NB4 (cell line): ENCODE measurements at regions not wholly inside any gene's neighbourhood (a gene's known extent, or its start where the extent isn't known, plus 50 kb on each side); places are given as distances from the start of the nearest gene placed in this dataset.

Experiments
- DNase-seq: peaks from one replicate; pipeline ENCODE4 v3.0.0; 2010; ENCODE audit warnings: low read depth
- H3K4me3 ChIP-seq: one replicate; pipeline ENCODE4 v1.5.1; 2011; ENCODE audit warnings: mild to moderate bottlenecking, low read depth, low read length, moderate library complexity
- CTCF ChIP-seq: IDR thresholded peaks from one replicate; pipeline ENCODE4 v1.5.1; 2012; ENCODE audit warnings: low read depth, low read length
- MAX ChIP-seq: IDR thresholded peaks from 2 replicates; pipeline ENCODE4 v1.6.1; 2011; ENCODE audit warnings: low read depth, low read length
- MYC ChIP-seq: IDR thresholded peaks from 2 replicates; pipeline ENCODE4 v1.6.1; 2011; ENCODE audit warnings: low read depth, low read length
- POLR2A ChIP-seq: IDR thresholded peaks from 2 replicates; pipeline ENCODE4 v1.6.1; 2011; ENCODE audit warnings: mild to moderate bottlenecking; ENCODE audit not compliant: insufficient read length; ENCODE audit errors: extremely low read depth

GRCh38 chr12:60107992-60108391, 512.2 kb downstream of the SLC16A7 start:
- DNase-seq, result no peak
- TF ChIP-seq CTCF (no peak), MAX (no peak), MYC (no peak), POLR2A (no peak)
- no peak overlapping the region for H3K4me3 ChIP-seq

- TF ChIP-seq MAX (no peak), MYC (no peak), CTCF (no peak), POLR2A (no peak)
- no peak overlapping the region for H3K4me3 ChIP-seq
- no peak for DNase-seq
Measured at GRCh38 chr12:60112063-60112462, 516.2 kb downstream of the SLC16A7 start.

GRCh38 chr12:60112763-60113162, 516.9 kb downstream of the SLC16A7 start:
- TF ChIP-seq CTCF, result no peak
- TF ChIP-seq MAX, result no peak
- no peak for TF ChIP-seq MYC
- no peak for TF ChIP-seq POLR2A
- DNase-seq, result no peak
- no peak overlapping the region for H3K4me3 ChIP-seq

- H3K4me3 ChIP-seq, result no peak overlapping the region
- TF ChIP-seq POLR2A (no peak), MAX (no peak), CTCF (no peak), MYC (no peak)
- DNase-seq, result no peak
Measured at GRCh38 chr12:60114169-60114568, 518.3 kb downstream of the SLC16A7 start.

GRCh38 chr12:60119327-60119726, 523.5 kb downstream of the SLC16A7 start:
- no peak overlapping the region for H3K4me3 ChIP-seq
- DNase-seq, result no peak
- TF ChIP-seq MYC, result no peak
- no peak for TF ChIP-seq CTCF
- TF ChIP-seq MAX, result no peak
- TF ChIP-seq POLR2A, result no peak

- DNase-seq, result no peak
- H3K4me3 ChIP-seq, result no peak overlapping the region
- TF ChIP-seq MYC (no peak), CTCF (no peak), MAX (no peak), POLR2A (no peak)
Measured at GRCh38 chr12:60120199-60120598, 524.4 kb downstream of the SLC16A7 start.
